NAMALWA (cell line): ENCODE measurements at regions not wholly inside any gene's neighbourhood (a gene's known extent, or its start where the extent isn't known, plus 50 kb on each side); places are given as distances from the start of the nearest gene placed in this dataset.

ENCODE experiments used
- DNase-seq: peaks from one replicate; pipeline ENCODE4 v3.0.0-alpha.2; 2015; ENCODE audit warnings: low spot score

DNA sequence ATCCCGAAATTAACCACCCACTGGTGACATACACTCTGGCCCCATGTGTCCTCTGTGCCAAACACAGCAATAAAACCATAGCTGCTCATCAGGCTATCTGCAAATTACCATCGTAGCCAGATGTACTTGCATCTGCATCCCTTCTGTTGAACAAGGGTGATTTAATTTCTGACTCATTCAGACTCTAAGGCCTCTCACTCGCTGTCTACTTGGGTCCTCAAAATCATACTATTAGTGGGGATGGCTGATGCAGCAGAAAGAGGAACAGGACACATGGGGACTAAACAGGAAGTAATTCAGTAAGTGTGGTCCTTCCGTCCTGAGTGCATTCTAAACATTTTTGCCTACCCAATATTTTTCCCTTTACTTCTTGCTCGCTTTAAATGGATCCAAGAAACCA is 2275.0 kb upstream of the PCDH20 start:
- DNase-seq = no peak

DNA sequence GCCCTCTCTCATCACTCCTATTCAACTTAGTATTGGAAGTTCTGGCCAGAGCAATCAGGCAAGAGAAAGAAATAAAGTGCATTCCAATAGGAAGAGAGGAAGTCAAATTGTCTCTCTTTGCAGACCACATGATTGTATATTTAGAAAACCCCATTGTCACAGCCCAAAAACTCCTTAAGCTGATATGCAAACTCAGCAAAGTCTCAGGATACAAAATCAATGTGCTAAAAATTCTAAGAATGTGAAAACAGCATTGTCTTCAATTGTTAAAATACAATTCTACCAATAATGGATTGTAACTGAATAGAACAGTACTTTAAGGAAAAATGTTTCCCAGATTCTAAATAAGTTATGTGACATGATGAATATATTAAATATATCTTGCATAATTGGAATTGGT is 2269.2 kb upstream of the PCDH20 start:
- DNase-seq = no peak

DNA sequence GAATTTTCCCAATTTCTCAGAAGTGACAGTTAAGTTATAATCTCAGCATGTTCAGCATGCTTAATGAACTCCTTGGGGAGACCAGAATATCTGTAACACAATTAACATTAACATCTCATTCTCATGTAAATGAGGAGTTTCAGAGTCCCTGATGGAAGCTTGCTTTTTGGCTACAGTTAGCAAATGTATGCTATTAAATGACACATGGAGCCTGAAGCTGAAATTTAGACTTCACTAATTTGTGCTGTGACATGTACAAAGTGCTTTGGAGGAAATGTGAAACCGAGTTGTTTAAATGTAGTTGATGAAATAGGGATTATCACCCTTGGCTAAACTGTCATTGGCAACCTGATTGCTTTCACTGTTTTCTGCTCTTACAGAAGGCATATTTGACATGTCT is 2265.1 kb upstream of the PCDH20 start:
- DNase-seq = no peak

DNA sequence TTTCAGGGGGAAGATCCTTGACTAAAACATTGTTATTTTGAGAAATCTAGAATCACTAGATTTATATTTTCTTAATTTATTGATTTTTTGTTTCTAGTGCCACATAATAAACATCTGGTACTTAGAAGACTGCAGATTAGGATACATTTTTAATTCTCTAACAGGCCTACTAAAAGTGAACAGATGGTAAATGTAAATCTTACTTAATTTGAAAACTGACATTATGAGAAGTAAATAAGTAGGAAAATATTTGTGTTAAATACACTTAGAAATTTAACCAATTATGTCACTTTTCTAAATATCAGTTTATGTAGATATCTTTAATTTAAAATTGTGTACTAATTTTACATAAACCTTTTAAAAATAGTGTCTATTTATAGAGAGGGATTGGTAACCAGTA is 2255.6 kb upstream of the PCDH20 start:
- DNase-seq = no peak

DNA sequence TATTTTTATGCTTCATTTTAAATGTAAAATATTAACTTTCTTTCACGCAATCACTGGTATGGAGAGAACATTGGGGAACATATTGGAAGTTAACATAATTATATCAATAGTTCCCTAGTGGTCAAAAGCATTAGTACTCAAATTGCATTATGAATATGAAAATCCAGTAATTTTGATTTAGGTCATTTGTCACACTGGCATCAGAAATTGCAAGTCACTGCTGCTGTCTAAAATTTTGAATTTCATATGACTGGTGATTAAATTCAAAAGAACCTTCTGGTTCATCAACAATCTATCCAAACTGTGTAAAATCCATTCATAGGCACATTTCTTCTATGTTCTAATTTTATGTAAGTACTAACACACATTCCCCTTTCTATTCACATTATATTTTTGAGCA is 2235.7 kb upstream of the PCDH20 start:
- DNase-seq = no peak

DNA sequence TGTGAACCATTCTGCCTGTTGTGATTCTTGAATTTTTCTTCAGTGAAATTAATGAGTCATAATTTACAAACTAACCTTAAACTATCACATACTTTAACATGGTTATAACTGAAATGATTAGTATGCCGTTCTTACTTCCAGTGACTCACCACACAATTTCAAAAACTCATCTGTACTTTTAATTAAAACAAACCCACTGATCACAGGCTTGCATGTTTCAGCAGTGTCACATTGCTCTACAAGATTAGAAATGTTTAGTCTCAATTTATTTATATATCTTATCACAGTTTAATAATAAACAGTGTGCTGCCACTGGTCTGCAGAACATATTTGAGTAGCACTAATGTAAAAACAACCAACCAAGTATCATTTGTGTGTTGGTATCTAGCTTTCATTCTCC is 2227.9 kb upstream of the PCDH20 start:
- DNase-seq = no peak

DNA sequence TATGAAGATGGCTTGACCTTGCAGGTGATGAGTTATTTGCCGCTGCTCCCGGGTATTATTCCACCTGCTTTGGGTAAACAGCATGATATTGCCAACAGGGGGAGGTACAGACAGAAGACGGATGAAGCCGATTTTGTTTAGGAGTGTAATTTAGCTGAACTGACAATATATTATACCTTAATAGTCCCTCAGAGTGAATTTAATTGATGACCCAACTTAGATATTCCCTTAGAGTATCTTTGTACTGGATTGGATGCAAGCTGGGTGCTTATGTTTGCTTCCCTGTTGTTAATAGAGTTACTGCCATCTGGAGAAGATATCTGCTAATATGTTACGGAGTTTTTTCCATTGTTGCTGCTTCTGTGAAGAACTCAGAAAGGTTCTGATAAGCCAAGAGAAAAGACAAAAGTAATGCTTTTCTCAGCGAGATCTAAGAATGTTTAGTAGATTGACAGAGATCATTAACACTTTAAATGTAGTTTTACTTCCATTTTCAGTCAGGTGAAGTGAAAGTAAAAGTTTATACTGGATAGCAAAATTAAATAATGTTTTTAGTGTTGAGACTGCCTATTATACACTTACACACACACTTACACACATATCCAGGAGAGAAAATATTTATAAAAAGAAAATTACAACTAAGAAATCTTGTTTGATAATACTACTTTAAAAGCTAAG is 2220.8 kb upstream of the PCDH20 start:
- no peak for DNase-seq

DNA sequence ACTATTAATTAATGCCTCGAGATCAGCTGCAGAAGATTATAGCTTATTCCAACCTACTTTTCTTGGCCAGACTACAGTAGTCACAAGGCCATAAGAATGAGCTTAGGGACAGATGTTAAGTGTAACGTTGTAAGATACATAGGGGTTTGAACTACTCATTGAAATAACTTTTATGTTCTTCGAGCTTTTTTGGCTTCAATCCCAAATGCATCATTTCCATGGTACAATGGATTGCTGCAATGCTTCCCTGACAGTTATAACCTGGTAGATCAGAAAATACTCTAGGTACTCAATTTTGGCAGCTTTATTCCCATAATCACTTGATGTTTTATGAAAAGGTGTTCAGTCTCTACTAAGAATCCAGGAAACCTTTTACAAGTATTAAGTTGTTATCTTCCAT is 2216.7 kb upstream of the PCDH20 start:
- DNase-seq = no peak

DNA sequence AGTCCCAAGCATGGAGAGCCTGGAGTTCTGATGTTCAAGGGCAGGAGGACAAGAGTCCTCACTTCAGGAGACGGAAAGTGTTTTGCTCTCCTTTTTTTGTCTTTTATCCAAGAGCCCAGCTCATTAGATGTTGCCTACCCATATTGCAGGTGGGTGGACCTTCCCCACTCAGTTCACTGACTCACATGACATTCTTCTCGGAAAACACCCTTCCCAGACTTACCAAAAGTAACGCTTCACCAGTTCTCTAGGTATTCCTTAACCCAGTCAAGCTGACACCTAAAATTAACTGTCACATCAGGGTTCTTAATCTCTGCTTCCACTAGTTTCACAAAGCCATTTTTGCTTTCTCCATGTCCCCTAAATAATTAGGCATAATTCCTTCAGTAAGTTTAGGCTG is 2215.4 kb upstream of the PCDH20 start:
- DNase-seq = no peak

DNA sequence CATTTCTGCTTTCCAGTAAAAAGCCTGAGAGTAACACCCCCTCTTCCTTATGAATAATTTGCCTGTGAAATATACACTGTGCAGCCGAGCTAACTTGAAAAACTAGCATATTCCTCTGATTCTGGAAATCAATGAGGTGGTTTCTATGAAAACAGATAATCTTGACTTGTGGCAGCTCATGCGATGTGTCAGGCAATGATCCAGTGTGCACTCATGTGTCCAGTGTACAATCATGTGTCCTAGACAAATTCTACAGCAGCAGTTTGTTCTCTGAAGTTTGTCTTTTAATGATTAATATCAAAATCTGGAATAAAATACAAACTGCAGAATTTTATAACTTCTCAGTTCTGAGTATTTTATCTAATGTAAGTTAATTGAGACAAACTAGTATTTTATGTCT is 2213.9 kb upstream of the PCDH20 start:
- DNase-seq = no peak

DNA sequence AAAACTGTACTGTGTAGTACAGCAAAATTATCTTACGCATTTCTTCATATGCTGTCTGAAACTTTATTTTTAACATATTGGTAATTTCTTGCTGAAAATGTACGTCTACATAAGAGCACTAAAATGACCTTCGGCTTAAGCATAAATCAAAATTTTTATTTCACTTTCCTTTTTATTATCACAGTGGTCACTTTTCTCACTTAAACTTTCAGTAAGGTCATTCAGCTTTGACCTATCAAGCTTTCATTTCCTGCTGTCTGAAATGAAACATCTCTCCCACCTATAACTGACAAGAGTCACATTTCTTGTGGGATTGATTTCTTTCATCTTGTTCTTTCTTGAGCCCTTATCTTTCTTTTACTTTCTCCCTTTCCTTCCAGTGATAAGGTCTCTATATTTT is 2212.7 kb upstream of the PCDH20 start:
- no peak for DNase-seq

DNA sequence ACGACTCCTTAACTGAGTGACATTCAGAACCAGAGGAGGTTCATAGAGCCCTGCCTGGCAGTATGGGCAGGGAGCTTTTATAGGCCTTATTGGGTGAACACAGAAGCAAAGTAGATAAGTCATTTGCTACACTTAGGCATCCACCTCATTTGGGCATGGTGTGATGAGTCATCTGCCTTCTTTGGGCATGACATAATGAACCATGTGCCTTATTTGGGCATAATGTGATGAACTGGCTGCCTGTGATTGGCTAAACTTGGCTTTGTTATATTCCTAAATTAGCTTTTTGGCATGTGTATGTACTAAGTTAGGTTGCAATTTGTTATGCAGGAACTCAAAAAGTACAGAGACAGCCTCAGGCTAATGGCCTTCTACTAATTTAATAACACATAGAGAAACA is 2210.2 kb upstream of the PCDH20 start:
- peak; percentile 13 for DNase-seq

DNA sequence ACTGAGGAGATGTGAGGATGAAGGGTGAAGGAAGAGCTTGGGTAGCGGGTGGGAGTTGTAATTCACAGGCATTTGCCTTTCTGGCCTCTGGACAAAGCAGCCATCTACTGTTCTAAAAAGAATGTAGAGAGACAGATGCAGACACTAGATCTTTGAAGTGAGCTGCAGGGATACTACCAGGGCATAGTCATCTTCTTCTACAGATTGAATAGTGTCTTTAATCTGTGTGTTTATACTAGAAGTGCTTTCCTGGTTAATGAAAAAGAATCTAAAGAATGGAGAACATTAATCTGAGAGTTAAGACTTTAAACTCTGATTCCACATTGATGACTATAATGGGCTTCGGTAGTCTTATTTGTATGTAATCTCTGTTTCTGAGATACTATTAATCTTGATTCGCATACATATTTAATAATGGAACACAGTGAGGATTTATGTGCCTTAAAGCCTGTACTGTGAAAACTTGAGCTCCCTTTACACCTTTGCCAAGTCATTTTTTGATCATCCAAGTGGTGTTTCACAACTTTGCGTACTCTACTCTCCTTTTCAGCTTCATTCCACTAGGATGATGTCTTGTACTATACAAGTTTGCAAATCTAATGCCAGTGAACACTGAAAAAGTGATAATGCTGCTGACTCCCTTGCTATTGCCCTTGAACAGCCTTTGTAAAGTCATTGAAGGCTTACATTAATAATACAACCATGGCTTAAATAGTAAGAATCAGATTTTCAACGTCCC is 2199.4 kb upstream of the PCDH20 start:
- no peak for DNase-seq

DNA sequence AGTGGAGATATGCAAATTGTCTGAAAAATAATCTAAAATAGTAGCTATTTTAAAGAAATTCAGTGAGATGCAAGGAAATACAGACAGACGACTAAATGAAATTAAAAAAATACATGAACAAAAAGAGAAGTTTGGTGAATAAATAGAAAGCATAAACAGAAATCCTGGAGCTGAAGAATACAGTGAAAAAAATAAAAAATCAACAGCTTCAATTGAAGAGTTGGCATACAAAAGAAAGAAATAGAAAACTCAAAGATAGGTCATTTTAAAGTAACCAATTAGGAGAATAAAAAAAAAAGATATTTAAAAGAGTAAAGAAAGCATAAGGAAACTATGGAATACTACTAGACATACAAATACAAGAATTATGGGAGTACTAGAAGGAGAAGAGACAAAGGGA is 2191.5 kb upstream of the PCDH20 start:
- DNase-seq = no peak

DNA sequence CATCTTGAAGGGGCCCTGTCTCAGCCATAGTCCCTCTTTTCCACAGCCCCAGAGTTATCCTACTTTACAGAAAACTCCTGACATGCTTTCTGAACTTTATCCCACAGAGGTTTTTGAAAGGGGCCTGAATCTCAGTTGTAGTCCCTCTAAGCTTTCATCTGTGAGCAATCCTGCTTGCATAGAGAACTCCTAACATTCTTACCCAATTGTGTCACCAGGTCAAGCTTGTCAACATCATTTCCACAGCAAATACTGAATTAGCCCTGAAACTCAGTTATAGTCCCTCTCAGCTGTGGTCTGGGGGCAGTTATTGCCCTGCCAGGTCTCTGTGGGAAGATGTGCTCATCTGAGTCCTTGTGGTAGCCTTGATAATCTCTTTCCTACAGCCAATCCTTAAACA is 2190.3 kb upstream of the PCDH20 start:
- DNase-seq = no peak

DNA sequence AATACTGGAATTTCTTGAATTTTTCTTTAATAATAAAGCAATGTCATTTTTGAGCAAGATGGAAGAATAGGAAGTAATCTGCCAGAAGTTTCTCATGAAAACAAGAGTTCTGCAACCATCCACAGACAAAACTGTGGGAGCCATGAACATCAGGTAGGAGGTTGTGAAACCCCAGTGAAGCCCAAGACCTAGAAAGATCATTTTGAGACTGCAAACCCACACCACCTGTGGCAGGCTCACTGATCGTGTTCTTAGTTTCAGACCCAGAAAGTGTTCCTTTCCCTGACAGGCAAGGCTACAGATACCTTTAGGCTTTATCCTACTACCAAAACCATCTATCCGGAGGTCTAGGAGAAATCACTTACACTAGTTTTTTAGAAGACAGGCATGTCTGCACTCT is 2189.8 kb upstream of the PCDH20 start:
- DNase-seq = no peak

DNA sequence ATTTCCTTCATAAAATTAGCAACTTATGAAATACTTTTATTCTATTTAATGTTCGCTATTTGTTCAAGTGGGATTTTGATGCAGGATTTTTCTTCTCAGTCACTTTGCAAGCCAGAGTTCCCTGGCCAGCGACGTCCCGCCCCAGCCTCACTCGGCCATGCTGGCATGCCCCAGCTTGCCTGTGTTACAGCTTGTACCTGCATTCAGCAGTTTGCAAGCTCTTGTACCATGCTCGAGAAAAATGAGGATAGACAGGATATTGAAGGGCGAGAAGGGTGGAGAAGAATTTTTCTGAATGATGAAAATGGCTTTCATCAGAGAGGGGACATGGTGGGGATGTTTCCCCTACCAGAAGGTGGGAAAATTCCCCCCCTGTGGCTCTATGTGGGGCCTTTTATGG is 2180.2 kb upstream of the PCDH20 start:
- no peak for DNase-seq

DNA sequence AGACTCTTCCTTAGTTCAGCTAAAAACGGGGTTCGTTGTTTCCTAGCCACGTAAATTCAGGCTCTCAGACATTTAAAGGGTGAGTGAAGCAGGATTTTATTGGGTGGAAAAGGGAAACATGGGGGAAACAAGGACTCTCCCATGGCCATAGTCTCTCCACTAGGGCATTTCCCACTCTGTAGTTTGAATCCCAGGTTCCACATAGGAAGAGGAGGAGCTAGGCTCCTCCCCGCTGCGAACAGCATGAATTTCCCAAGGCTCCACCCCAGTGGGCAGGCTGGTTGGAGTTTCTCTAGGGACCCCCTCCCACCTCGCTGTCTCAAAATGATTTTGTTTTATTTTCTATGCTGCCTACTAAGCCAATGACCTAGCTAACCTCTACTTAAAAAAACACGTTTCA is 2170.8 kb upstream of the PCDH20 start:
- DNase-seq = no peak

DNA sequence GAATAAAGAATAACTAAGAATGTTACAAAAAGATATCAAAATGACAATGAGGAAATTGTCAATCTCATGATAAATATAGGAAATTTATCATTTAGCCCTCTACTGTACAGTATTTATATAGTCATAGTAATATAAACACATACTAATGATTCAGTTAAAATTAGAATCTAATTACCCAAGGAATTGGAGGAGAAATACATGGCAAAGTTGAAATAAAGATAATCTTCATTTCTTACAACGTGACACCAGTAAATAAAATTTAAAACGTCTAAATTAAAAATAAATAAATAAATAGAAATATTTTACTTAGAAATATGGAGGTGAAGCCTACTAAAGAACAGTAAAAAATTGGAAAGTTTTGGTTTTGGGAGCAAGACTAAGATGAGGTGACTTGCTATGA is 2163.1 kb upstream of the PCDH20 start:
- no peak for DNase-seq

DNA sequence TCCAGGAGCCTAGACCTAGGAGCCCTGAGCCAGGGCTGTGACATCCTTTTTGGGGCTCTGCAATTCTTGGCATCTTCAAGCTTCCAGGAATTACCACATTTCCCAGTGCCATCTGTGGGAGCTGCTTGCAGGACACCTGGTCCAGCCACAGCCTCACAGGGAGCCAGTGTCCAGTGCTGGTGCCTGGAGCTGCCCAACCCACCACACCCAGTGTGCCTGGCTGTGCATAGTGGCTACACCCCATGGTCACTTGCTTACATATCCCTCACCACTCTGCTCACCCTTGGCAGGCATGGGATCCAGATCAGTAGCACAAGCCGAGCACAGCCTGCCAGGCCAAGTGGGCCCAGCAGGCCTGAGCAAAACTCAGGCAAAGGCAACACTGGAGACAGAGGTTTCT is 2151.4 kb upstream of the PCDH20 start:
- DNase-seq = no peak

DNA sequence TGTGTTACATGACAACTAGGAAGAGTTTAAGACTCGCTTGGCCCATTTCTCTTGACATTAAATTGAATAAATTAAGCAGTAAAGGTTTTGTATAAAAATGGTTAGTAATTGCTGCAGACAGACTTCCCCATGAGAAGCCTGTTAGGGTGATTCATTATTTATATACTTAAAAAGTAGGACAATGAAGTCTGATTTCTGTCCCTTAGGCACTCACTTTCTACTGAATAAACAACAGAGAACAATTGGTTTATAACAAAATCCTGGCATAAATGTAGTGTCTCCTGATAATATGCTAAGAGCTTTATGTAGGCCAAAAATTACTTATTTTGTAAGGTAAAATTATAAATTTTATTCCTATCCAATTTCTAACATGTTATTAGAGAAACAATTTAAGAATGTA is 2138.5 kb upstream of the PCDH20 start:
- no peak for DNase-seq

DNA sequence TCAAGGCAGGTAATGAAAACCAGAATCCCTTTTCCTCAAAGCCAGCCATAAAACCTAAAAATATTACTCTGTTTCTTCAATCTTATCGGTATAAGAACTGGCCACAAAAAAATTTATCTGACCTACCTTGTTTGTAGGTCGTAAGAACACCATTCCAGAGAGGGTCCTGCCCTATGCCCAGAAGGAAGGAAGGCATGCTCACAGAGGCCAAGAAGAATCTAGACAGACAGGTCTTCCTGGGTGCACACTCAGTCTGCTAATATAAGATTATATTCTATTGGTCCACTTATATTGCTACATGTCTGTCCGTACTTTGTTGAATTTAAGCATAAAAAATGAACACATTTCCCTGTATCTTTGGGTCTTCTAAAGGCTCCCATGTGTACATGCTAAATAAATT is 2136.1 kb upstream of the PCDH20 start:
- no peak for DNase-seq

DNA sequence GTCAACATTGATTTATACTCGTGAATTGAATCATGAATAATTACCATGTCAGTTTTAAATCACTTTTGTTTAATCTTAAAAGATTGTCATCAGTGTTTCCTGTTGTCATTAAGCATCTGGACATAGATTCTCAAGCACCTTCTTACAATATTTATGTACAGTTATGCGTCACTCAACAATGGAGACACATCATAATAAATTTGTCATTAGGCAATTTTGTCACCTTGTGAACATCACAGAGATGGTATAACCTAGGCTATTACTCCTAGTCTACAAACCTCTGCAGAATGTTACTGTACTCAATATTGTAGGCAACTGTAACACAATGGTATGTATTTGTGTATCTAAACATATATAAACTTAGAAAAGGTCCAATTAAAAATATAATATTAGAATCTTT is 2130.9 kb upstream of the PCDH20 start:
- DNase-seq = no peak

DNA sequence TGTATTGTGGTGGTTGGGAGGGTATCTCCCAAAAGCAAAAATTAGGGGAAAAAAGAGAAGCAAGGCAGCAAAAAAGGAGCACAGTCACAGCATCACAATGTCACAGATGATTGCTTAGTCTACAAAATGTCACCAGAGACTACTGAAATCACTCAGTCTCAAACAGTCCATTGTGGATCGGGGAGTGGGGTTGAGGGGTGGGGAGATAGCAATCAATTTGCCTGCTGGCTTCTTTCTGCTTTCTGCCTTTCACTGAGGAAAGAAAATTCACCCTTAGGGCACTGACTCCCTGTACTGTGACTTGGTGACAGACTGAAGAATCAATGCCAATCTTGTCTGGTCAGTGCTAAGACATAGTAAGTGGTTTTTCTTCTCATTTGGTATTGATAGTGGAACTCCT is 2127.1 kb upstream of the PCDH20 start:
- DNase-seq = no peak
